ENCODE measurements at regions not wholly inside any gene's neighbourhood (a gene's known extent, or its start where the extent isn't known, plus 50 kb on each side); places are given as distances from the start of the nearest gene placed in this dataset.
"Not testable (repeated sequence)": the region's sequence is repeated elsewhere in the genome, so short reads cannot be mapped to it uniquely, and the experiment has no call there.

DNA sequence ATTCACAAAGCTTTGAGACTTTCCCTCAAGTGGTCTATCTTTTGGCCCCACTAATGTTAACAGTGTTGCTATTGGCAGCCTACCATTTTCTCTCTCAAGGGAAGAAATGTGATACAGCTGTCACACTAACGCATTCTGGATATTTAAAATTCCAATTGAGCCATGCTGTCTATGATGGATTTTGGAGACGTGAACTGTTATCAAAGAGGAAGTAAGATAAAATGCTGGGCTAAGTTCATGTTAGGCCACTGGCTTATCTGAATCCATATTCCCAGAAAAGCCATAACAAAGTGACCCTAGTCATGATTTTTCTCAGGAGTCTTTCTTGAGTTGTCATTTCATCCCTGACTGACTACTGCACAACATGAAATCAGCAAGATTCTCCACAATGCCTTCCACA is 200.2 kb downstream of the PHLDA1 start:
- DNase-seq, result no peak

GRCh38 chr12:75827061-75827460 is 204.5 kb downstream of the PHLDA1 start:
- no peak for DNase-seq

DNA sequence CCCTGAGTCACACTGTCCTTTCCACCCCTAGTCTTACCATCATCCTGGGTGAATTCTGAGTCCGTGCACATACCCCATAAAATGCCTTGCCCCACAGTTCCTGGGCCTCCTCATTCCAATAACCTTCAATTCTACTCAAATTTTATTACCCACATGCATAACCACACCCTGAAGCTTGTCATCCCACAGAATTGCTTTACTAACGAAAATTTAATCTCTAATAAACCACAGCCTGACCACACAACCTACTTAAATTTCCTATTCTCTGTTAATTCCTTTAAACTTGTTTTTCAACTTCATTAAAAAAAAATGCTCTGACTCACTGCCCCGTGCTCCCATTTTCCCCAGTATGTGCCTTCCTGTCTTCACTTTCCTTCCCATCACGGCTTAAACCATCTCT is 205.9 kb downstream of the PHLDA1 start:
- DNase-seq, result peak; percentile 96

DNA sequence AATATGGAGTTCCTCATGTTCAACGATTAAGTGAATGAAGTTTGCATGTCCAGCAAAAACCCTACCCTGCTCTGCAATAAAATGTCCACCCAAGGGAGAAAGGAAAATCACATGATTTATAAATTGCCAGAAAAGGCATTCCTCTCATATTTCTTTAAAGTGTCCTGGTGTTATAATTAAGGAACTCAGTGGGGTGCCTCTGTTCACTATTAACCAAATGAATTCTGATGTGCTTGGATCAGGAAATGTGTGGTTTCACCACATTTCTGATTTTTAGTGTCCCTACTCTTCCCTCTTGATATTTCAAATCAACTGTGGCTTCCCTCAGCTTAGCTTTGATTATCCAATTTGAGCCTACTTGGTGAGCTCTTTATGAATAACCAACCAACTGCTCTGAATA is 208.1 kb downstream of the PHLDA1 start:
- no peak for DNase-seq

GRCh38 chr12:75822416-75822815 is 209.2 kb downstream of the PHLDA1 start:
- DNase-seq, result no peak

- peak; percentile 98 for DNase-seq
Measured at GRCh38 chr12:75820848-75821578, 210.6 kb downstream of the PHLDA1 start.

DNA sequence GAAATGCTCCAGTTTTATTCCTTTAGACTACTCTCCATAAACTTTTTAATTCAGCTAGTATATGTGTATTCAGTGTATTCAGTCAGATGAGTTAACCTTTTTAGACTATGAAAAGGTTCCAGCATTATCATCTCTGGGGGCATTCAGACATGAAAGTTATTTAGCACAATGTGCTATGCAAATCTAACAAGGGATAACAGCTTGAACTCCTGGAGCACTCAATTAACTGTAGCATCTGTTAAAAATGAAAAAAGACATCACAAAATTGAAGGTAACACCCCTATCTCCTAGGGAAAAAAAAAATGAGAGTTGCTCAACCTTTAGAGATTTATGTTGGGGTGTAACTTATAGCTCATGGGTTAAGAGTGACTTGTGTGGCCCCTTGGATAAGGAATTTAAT is 211.5 kb downstream of the PHLDA1 start:
- no peak for DNase-seq

DNA sequence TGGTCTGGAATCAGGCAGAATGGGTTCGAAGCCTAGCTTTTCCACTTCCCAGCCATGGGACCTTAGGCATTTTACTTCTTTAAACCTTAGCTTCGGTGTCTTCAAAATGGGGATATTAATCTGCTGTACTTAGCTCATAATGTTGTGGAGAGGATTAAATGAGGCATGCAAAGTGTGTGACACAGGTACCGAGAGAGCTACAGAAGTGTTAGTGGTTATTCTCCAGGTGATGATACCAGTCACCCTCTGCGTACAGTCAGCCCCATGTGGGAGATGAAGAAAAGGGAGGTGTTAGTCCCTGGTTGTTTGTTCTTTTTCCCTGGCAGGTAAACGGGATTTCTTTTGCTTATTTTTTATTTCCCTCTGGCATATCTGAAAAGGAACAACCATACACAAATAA is 212.1 kb downstream of the PHLDA1 start:
- DNase-seq, result no peak

DNA sequence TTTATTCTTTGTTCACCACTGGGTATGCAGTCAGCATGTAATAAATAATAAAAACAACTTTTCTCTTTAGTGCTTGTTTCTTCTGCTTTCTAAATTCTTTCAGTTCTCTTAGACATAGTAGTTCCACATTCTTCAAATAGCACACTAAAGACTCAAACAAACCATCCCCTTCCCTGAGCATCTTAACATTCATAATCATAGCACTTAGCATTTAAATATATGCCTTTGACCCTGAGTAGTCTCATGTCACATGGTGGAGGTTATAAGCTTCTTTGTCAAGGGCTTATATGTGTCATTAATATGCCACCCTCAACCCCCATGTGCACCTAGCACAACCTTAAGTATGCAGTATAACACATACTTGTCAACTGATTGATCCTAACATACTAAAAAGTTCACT is 212.7 kb downstream of the PHLDA1 start:
- DNase-seq, result peak; percentile 57

GRCh38 chr12:75816897-75817296 is 214.7 kb downstream of the PHLDA1 start:
- DNase-seq, result peak; percentile 93

- peak; percentile 45 for DNase-seq
Measured at GRCh38 chr12:75815756-75816155, 215.8 kb downstream of the PHLDA1 start.

GRCh38 chr12:75814851-75815754 is 216.5 kb downstream of the PHLDA1 start:
- peak; percentile 92 for DNase-seq

GRCh38 chr12:75813072-75813471 is 218.5 kb downstream of the PHLDA1 start:
- DNase-seq, result no peak

DNA sequence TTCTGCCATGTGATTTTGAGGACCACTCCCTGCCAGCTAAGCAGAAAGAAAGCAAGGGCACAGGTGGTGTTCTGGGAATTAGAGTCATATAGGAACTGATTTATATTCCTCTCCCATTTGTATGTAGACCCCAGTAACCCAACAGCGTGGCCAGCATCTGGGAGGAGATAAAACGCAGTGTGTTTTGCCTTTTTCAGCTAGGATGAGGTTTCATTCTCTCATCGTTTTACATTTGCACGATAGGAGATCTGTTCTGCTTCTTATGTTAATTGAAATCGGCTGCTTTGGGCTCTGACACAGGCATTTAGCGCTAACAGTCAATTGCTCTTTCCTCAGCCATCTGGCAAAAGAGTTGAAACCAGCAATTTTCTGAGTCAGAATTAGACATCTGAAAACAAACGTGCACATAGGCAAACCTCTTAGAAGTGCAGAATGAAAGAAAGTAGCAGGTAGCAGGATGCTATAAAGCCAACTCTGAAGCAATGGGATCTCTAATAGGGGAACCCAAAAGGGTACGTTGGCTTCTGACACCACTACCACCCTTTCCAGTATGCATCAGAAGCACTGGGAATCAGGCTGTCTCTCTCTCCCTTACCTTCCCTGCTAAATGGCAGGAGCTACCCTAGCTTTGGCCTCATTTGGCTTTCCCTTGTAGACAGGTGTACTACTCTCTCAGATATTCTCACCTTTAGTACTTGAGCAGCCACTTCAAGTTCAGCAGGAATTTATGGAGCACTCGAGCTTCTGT is 219.1 kb downstream of the PHLDA1 start:
- DNase-seq, result peak; percentile 56

DNA sequence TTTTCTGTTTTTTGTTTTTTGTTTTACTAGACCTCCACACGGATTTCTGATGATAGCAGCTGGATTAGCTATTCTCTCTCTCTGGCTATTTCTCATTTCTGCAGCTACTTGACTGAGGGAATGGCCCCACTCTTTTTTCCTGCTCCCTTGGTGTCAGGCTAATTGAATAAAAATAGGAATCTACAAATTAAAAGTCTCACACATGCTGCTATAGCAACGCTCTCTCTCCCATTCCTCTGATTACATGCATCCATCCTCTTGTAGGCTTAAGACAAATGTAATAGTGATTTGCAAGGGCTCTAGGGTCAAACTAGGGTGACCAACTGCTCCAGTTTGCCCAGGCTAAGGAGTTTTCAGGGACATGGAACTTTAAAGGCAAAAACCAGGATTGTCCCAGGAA is 221.8 kb downstream of the PHLDA1 start:
- no peak for DNase-seq

DNA sequence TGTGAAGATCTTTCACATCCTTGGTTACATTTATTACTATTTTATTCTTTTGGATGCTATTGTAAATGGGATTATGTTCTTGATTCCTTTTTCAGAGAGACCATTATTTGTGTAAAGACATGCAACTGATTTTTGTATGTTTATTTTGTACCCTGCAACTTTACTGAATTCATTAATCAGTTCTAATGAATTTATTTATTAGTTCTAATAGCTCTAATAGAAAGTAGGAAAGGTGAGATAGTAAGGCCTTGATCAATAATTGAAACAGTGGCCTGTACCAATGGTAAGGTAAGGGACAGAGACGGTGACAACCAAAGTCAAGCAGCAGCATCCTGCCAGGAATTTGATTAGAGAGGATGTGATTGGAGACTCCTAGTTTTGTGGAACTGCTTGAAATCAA is 224.1 kb downstream of the PHLDA1 start:
- no peak for DNase-seq

DNA sequence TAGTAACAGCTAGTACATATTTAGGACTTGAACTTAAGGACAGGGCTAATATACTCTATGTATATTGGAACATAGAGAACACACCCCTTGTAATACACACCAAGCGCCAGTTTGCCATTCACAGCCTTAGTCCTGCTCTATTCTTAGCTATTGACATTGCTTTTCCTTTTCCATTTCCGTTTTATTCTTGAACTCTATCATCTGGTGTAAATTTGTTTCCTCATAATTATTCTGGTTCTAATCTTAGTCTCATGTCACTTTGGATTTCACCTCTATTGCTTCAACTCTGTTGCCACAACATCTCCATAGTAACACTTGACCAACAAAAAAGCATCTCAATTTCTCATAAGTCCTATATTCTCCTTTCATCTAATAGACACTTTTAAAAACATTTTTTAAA is 225.7 kb downstream of the PHLDA1 start:
- no peak for DNase-seq

- no peak for DNase-seq
Measured at GRCh38 chr12:75805320-75805719, 226.3 kb downstream of the PHLDA1 start.

- no peak for DNase-seq
Measured at GRCh38 chr12:75798136-75798926, 233.2 kb downstream of the PHLDA1 start.

GRCh38 chr12:75795125-75795524 is 236.5 kb downstream of the PHLDA1 start:
- DNase-seq, result no peak

GRCh38 chr12:75792687-75793086 is 238.9 kb downstream of the PHLDA1 start:
- no peak for DNase-seq

DNA sequence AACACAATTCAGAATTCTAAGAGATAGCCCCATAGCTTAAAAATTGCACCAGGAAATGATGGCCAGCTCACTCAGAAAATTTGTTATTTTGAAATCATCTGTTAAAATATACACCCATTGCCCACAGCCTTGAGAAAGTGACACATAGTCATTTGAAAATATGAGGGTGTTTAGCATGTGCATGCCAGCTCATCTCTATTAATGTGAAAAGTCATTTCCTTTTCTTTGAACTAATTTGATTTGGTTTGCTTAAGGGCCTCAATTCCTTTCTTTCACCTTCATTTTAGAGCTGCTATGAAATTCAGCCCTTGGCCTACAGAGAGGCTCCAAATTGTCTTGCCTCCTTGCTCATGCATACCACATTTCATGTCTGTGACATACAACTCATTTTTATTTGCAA is 241.4 kb downstream of the PHLDA1 start:
- DNase-seq, result peak; percentile 71

DNA sequence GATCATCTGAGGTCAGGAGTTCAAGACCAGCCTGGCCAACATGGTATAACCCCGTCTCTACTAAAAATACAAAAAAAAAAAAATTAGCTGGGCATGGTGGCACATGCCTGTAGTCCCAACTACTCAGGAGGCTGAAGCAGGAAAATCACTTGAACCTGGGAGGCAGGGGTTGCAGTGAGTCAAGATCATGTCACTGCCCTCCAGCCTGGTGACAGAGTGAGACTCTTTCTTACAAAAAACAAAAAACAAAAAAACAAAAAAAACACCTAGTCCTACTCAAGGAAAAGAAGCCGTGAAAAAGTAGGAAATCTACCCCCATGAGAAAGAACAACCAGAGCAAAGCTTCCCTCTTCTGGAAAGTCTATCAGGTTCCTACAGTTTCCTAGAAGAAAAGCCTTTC is 244.4 kb downstream of the PHLDA1 start:
- DNase-seq, result not testable (repeated sequence)
